Breast epithelium (tissue), 4 donors: ENCODE measurements at regions not wholly inside any gene's neighbourhood (a gene's known extent, or its start where the extent isn't known, plus 50 kb on each side); places are given as distances from the start of the nearest gene placed in this dataset.

Source experiments
- DNase-seq, 2 donors: peaks; one replicate each; pipeline ENCODE4 v3.0.0-alpha.2; 2019; ENCODE audit warnings: low spot score in 2 of 2
- H3K27ac ChIP-seq, 2 donors: fragments of 200-600 bp; sonication (generic) in 1 of 2; one replicate each; pipeline ENCODE4 v1.5.1; 2016 to 2019; ENCODE audit warnings: mild to moderate bottlenecking in 1 of 2
- H3K27me3 ChIP-seq, 2 donors: fragments of 200-600 bp; sonication (generic) in 1 of 2; one replicate each; pipeline versions ENCODE4 v1.5.1 to v1.6.0; 2017 to 2019; ENCODE audit warnings: control low read depth in 1 of 2, mild to moderate bottlenecking in 1 of 2
- H3K36me3 ChIP-seq: fragments of 200-600 bp; one replicate; pipeline ENCODE4 v1.5.1; 2019
- H3K4me1 ChIP-seq, 2 donors: fragments of 200-600 bp; sonication (generic); one replicate each; pipeline ENCODE4 v1.5.1; 2016 to 2019; ENCODE audit warnings: control low read depth in 1 of 2
- H3K4me3 ChIP-seq, 3 donors: fragments of 200-600 bp; sonication (generic); 1 replicate in 2 of 3; 2 replicates in 1 of 3; pipeline ENCODE4 v1.5.1; 2016 to 2019; ENCODE audit warnings: mild to moderate bottlenecking in 3 of 3, moderate library complexity in 2 of 3
- H3K9me3 ChIP-seq, 2 donors: fragments of 200-600 bp; sonication (generic) in 1 of 2; one replicate each; pipeline ENCODE4 v1.5.1; 2016 to 2019; ENCODE audit warnings: control low read depth in 1 of 2
- POLR2A ChIP-seq: fragments of 450-650 bp; IDR thresholded peaks from one replicate; pipeline ENCODE4 v1.6.1; 2016; ENCODE audit warnings: antibody characterized with exemption, mild to moderate bottlenecking, moderate library complexity
- POLR2AphosphoS5 ChIP-seq, 3 donors: sonication (generic); formaldehyde crosslinking; IDR thresholded peaks; one replicate each; pipeline ENCODE4 v1.6.1; 2017; ENCODE audit warnings: antibody characterized with exemption in 3 of 3
- intact Hi-C: fragments of 100-400 bp; cut with DNase I; formaldehyde crosslinking; loops from one replicate; pipeline ENCODE4 v1.15.1; 2023; ENCODE audit warnings: low total_unique reads
- TF ChIP-seq, protein P1 (sequence below), 3 donors: fragments of 450-650 bp; IDR thresholded peaks; one replicate each; pipeline ENCODE4 v1.5.1; 2016 to 2017; ENCODE audit warnings: antibody characterized with exemption in 3 of 3, mild to moderate bottlenecking in 3 of 3, moderate library complexity in 3 of 3

DNA sequence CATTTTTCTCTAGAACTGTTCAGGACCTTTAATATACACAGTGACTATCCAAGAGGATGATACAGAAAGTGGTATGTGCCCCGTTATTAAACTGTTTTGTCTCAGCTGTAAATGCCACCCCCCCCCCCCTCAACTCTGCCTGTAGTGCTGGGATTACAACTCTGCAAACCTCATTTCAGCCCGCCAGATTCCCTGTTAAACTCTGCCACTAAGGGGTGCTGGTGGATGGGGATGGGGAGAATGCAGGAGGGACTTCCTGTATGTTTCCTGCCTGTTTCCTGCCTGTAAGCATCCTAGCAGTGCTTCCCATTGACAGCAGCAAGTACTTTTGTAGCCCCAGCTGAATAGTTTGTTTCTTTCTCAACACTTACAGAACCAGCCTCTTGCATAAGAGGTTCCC, 301.7 kb upstream of the RORA start:
- TF ChIP-seq POLR2AphosphoS5 (IDR thresholded peaks at IDR 0.05) (no peak), POLR2A (no peak)
- TF ChIP-seq, protein P1, sequence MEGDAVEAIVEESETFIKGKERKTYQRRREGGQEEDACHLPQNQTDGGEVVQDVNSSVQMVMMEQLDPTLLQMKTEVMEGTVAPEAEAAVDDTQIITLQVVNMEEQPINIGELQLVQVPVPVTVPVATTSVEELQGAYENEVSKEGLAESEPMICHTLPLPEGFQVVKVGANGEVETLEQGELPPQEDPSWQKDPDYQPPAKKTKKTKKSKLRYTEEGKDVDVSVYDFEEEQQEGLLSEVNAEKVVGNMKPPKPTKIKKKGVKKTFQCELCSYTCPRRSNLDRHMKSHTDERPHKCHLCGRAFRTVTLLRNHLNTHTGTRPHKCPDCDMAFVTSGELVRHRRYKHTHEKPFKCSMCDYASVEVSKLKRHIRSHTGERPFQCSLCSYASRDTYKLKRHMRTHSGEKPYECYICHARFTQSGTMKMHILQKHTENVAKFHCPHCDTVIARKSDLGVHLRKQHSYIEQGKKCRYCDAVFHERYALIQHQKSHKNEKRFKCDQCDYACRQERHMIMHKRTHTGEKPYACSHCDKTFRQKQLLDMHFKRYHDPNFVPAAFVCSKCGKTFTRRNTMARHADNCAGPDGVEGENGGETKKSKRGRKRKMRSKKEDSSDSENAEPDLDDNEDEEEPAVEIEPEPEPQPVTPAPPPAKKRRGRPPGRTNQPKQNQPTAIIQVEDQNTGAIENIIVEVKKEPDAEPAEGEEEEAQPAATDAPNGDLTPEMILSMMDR (IDR thresholded peaks at IDR 0.05) = no peak
- intact Hi-C loops = no loop called here
- Histone ChIP-seq H3K27ac (no peak overlapping the region), H3K4me3 (no peak overlapping the region), H3K4me1 (no peaks in the 10 kb centered on the region), H3K36me3 (no peaks in the 10 kb centered on the region), H3K9me3 (no peaks in the 10 kb centered on the region), H3K27me3 (no peaks in the 10 kb centered on the region)
- DNase-seq = no peak

DNA sequence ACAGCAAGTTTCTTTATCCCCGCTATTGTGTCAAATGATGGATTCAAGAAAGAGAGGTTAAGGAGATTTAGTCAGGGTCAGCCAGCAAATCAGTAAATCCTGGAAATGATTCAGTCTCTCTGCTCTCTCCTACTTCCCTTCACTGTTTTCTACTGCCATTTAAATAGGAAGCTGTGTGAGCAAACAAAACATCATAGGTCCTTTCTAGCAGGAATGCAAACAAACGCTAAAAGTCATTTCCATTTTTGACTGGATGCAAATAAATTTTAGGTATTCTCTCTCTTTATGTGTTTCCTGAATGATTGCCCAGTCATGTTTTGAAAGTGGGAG, 299.4 kb upstream of the RORA start:
- Histone ChIP-seq H3K4me1 (no peaks in the 10 kb centered on the region), H3K27me3 (no peaks in the 10 kb centered on the region), H3K9me3 (no peaks in the 10 kb centered on the region), H3K4me3 (no peak overlapping the region), H3K27ac (no peak overlapping the region), H3K36me3 (no peaks in the 10 kb centered on the region)
- DNase-seq = no peak
- no peak for TF ChIP-seq POLR2A
- TF ChIP-seq, protein P1 (IDR thresholded peaks at IDR 0.05) = no peak
- TF ChIP-seq POLR2AphosphoS5 (IDR thresholded peaks at IDR 0.05) = no peak
- intact Hi-C loops = no loop called here

DNA sequence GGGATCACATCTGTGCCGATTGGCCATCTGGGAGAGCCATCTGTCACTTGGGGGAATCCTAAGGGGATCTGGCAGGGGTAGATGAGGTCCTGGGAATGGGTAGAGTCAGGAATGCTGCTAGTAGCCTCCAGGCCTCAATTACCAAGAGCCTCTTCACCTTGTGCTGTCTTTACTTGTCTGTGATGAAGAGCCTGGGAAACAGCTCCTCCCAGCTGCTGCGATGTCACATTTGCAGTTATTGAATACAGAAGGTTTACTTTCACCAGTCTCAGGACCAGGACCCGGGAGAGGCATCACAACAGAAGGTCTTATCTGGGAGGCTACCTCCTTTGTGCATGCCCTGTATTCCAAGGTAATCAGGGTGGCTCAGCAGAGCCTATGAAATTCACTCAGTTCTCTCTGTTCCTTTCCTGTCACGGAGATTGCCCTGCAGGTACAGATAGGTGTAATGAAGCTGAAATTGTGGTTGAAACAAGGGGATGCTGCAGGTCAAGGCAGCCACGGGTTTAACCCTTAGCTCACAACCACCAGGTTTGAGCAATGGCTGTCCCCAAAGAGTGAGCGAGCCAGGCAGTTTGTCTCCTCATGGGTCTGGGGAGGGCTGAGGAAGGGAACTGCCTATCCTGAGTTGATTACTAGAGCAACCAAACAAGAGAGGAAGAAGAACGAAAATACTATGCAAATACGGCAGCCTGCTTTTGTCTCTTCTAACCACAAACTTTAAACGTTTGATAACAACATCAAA, 298.9 kb upstream of the RORA start:
- Histone ChIP-seq H3K4me1 (no peaks in the 10 kb centered on the region), H3K9me3 (no peaks in the 10 kb centered on the region), H3K27ac (no peak overlapping the region), H3K27me3 (no peaks in the 10 kb centered on the region), H3K36me3 (no peaks in the 10 kb centered on the region), H3K4me3 (no peak overlapping the region)
- intact Hi-C loops = no loop called here
- TF ChIP-seq POLR2AphosphoS5 (IDR thresholded peaks at IDR 0.05) (no peak), POLR2A (no peak)
- TF ChIP-seq, protein P1 (IDR thresholded peaks at IDR 0.05) = no peak
- DNase-seq = no peak

DNA sequence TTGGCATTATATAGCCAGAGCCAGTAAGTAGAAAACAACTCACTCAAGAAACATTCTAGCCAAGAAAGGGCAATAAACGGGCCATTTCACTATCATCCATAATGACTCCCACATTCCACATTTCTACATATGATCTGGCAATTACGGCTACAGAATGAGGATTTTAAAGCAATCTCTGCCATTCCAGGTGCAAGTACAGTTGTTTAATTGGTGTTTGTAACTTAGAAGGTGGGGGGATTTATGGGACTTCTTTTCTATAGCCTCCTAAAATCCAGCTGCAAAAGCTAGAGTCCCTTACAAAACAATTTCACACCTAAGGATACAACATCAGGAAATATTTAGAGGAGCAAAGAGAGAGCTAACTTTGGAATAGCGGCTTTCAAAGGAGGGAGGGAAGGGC, 295.4 kb upstream of the RORA start:
- Histone ChIP-seq H3K27ac (no peak overlapping the region), H3K4me1 (peaks cover 0 to 3% of the 10 kb centered on the region in 2 donors), H3K9me3 (no peaks in the 10 kb centered on the region), H3K36me3 (no peaks in the 10 kb centered on the region), H3K4me3 (no peak overlapping the region), H3K27me3 (no peaks in the 10 kb centered on the region)
- intact Hi-C loops = no loop called here
- TF ChIP-seq, protein P1 (IDR thresholded peaks at IDR 0.05) = no peak
- TF ChIP-seq POLR2AphosphoS5 (IDR thresholded peaks at IDR 0.05) (no peak), POLR2A (no peak)
- DNase-seq = no peak

DNA sequence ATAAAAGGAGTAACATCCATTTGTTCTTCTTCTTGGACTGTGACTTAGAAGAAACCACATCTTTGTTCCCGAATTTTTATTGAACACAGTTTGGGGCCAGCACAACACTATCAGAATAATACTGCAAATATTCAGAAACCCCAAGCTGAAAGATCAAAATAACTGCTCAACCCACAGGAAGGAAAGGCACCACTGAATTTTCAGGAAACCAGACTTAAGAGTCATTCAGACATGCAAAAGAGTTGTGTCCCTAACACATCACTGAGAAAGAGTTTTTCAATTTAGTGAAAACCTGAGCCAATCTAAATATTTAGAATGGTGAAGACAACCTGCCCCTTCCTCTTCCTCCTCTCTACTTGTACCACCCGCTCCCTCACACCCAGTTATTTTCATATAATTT, 295.0 kb upstream of the RORA start:
- no peaks in the 10 kb centered on the region for H3K36me3 ChIP-seq
- no peaks in the 10 kb centered on the region for H3K27me3 ChIP-seq
- intact Hi-C loops = no loop called here
- H3K4me1 ChIP-seq = peaks cover 0 to 3% of the 10 kb centered on the region in 2 donors
- no peak overlapping the region for H3K27ac ChIP-seq
- H3K4me3 ChIP-seq = no peak overlapping the region
- no peak for DNase-seq
- TF ChIP-seq POLR2AphosphoS5 (IDR thresholded peaks at IDR 0.05) = no peak
- TF ChIP-seq, protein P1 (IDR thresholded peaks at IDR 0.05) = no peak
- no peak for TF ChIP-seq POLR2A
- no peaks in the 10 kb centered on the region for H3K9me3 ChIP-seq
